Glomerular visceral epithelial cell (primary cell): ENCODE measurements at regions not wholly inside any gene's neighbourhood (a gene's known extent, or its start where the extent isn't known, plus 50 kb on each side); places are given as distances from the start of the nearest gene placed in this dataset.

ENCODE experiments used
- DNase-seq: peaks from one replicate; pipeline ENCODE4 v3.0.0-alpha.2; 2016; ENCODE audit errors: extremely low spot score

DNA sequence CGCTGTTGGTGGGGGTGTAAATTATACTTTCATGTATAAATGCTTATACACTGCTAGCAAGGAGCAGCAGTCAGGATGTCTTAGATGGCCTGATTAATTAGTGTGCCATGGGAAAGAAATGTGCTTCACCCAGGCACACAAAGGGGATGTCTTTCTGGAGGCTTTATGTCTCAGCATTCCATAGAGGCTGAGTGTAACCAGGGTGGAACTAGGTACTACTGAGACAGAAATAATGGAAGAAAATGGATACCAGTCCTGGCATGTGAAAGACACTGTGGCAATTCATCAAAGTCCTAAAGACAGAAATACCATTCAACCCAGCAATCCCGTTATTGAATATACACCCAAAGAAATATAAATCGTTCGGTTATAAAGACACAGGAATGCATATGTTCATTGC lies 52.5 kb downstream of the PF4 start:
- DNase-seq: no peak

DNA sequence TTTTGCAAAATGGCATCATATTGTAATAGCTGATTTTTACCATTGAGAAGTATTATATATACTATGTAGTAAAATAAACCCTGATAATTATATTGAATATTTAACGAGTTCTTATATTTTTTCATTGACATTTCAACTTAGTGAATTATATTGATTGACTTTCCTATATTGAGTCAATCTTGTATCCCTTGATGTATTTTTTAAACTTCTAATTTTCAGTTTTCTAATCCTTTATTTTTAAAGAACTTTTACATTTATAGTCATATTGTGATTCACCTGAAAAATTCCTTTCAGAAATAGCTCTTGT lies 54.4 kb downstream of the CXCL1 start:
- no peak for DNase-seq

DNA sequence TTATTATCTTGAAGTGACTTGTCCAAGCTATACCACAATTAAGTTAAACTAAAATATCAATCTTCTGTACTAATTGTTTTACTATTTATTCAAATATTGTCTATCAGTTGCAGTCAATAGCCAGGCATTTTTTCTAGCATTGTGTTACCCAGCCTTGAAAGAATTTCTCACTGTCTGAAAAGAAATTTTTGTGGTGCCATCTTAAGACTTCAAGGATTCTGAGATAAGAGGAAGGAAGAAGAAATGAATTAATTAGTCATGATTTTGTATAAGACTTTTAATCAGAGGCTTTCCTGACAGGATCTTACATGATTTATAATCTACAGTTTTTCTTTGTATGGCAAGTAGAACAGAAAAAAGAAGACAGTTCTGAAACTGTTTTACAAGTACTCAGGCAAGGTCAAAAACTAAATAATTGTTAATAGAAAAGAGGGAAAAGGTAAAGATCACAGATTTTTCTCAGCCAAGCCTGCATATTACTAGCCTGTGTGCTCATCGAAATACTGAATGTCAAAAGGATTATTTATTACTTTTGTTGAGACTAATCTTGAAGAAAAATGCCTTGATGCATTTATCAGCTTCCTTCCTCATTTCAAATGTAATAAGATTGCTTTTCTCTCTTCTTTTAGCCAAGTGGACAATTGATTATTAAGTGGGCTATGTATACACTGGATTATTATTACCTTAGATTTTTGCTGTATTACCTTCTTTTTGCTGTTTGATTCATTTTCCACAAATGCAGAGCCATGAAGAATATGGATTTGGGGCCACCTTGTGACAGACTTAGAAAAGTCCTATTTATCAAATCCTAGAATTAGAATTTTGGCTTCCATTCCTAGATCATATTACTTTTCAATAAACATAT lies 53.8 kb downstream of the CXCL1 start:
- peak; percentile 56 for DNase-seq

DNA sequence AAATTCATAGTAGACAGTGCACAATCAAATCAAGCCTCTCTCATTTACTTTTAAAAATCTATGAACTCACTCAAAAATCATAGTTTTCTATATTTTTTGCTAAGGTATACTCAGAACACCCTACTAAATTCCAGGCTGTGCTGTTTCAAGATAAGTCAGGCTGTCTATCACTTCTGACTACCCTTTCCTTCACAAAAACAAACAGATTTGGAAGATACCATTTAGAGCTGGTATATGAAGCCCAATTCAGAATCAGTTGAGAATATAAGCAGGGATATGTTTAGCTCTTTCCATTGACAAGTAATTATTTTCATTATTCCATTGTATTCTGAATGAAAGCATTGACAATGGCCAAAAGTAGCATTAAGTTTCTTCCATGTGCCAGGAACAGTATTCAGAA lies 53.1 kb downstream of the CXCL1 start:
- DNase-seq: no peak
